HEK293 (cell line): ENCODE measurements at regions not wholly inside any gene's neighbourhood (a gene's known extent, or its start where the extent isn't known, plus 50 kb on each side); places are given as distances from the start of the nearest gene placed in this dataset.

ENCODE experiments used
- CTCF ChIA-PET: fragments of 350-600 bp; formaldehyde crosslinking; extraction: SDS; loops from one replicate; lab custom pipeline; 2021; ENCODE audit warnings: antibody characterized with exemption; lab: Yijun Ruan, JAX
- POLR2A ChIA-PET: fragments of 300-600 bp; formaldehyde crosslinking; extraction: SDS; loops from one replicate; lab custom pipeline; 2020; ENCODE audit warnings: antibody characterized with exemption, inconsistent platforms; lab: Yijun Ruan, JAX
- H3K27ac ChIP-seq: fragments of 200-500 bp; sonication (Bioruptor generic); 2 replicates; pipeline ENCODE4 v1.5.1; 2014; ENCODE audit warnings: low read depth, low read length, control low read depth, inconsistent platforms; ENCODE audit errors: extremely low read depth
- H3K36me3 ChIP-seq, 2 experiments: fragments of 200-500 bp in 1 of 2; sonication (Bioruptor generic) in 1 of 2; 1 replicate in 1 of 2; 2 replicates in 1 of 2; pipeline ENCODE4 v1.5.1; 2014 to 2017; ENCODE audit warnings: inconsistent platforms in 2 of 2, low read length in 2 of 2; ENCODE audit not compliant: control insufficient read depth in 2 of 2, insufficient read depth in 1 of 2
- H3K4me1 ChIP-seq: fragments of 200-500 bp; sonication (Bioruptor generic); 2 replicates; pipeline ENCODE4 v1.5.1; 2014; ENCODE audit warnings: mild to moderate bottlenecking, low read length, inconsistent platforms; ENCODE audit not compliant: control insufficient read depth, insufficient read depth
- H3K4me3 ChIP-seq: 2 replicates; pipeline ENCODE4 v1.5.1; 2011; ENCODE audit warnings: low read depth, mild to moderate bottlenecking, control low read depth, low read length, moderate library complexity
- H3K9me3 ChIP-seq: fragments of 200-500 bp; sonication (Bioruptor generic); 2 replicates; pipeline ENCODE4 v1.5.1; 2014; ENCODE audit warnings: low read depth, low read length, inconsistent platforms; ENCODE audit not compliant: control insufficient read depth, insufficient read depth
- KLF1 ChIP-seq: fragments of 450-650 bp; formaldehyde crosslinking; IDR thresholded peaks from 2 replicates; pipeline ENCODE4 v1.5.1; 2016; ENCODE audit warnings: missing biosample characterization, missing genetic modification characterization
- KLF8 ChIP-seq: fragments of 450-650 bp; formaldehyde crosslinking; IDR thresholded peaks from 2 replicates; pipeline ENCODE4 v1.5.1; 2016; ENCODE audit warnings: missing biosample characterization, missing genetic modification characterization
- PRDM10 ChIP-seq: fragments of 450-650 bp; formaldehyde crosslinking; IDR thresholded peaks from 2 replicates; pipeline ENCODE4 v1.5.1; 2016; ENCODE audit warnings: missing biosample characterization, missing genetic modification characterization
- SETDB1 ChIP-seq: IDR thresholded peaks from one replicate; pipeline ENCODE4 v1.6.1; 2017; ENCODE audit warnings: mild to moderate bottlenecking, low read length, moderate library complexity, mixed read lengths; ENCODE audit not compliant: insufficient read length
- SP3 ChIP-seq: fragments of 450-650 bp; formaldehyde crosslinking; IDR thresholded peaks from 2 replicates; pipeline ENCODE4 v1.5.1; 2016; ENCODE audit warnings: missing biosample characterization, missing genetic modification characterization
- ZNF138 ChIP-seq: fragments of 450-650 bp; formaldehyde crosslinking; IDR thresholded peaks from 2 replicates; pipeline ENCODE4 v1.5.1; 2016; ENCODE audit warnings: missing biosample characterization, missing genetic modification characterization, borderline replicate concordance
- ZNF211 ChIP-seq: fragments of 450-650 bp; formaldehyde crosslinking; IDR thresholded peaks from 2 replicates; pipeline ENCODE4 v1.5.1; 2016; ENCODE audit warnings: low read depth, missing biosample characterization, missing genetic modification characterization
- ZNF214 ChIP-seq: fragments of 450-650 bp; formaldehyde crosslinking; IDR thresholded peaks from 2 replicates; pipeline ENCODE4 v1.5.1; 2017; ENCODE audit warnings: missing biosample characterization, mild to moderate bottlenecking, missing genetic modification characterization, borderline replicate concordance
- ZNF24 ChIP-seq: fragments of 450-650 bp; formaldehyde crosslinking; IDR thresholded peaks from 2 replicates; pipeline ENCODE4 v1.5.1; 2016; ENCODE audit warnings: missing biosample characterization, missing genetic modification characterization
- ZNF248 ChIP-seq: fragments of 450-650 bp; formaldehyde crosslinking; IDR thresholded peaks from 2 replicates; pipeline ENCODE4 v1.5.1; 2017; ENCODE audit warnings: missing biosample characterization, missing genetic modification characterization
- ZNF274 ChIP-seq, 2 experiments: fragments of 200-500 bp in 1 of 2; fragments of 450-650 bp in 1 of 2; sonication (Bioruptor generic) in 1 of 2; formaldehyde crosslinking in 1 of 2; IDR thresholded peaks; 2 replicates each; pipeline versions ENCODE4 v1.5.1 to v1.6.1; 2014 to 2016; ENCODE audit warnings: borderline replicate concordance in 1 of 2, inconsistent platforms in 1 of 2, low read length in 1 of 2, missing biosample characterization in 1 of 2, missing genetic modification characterization in 1 of 2
- ZNF366 ChIP-seq: fragments of 450-650 bp; formaldehyde crosslinking; conservative IDR thresholded peaks from 2 replicates; pipeline ENCODE4 v1.5.1; 2016; ENCODE audit warnings: missing biosample characterization, missing genetic modification characterization
- ZNF391 ChIP-seq: fragments of 450-650 bp; formaldehyde crosslinking; IDR thresholded peaks from 2 replicates; pipeline ENCODE4 v1.5.1; 2016; ENCODE audit warnings: low read depth, missing biosample characterization, missing genetic modification characterization, borderline replicate concordance
- ZNF404 ChIP-seq: fragments of 450-650 bp; formaldehyde crosslinking; IDR thresholded peaks from 2 replicates; pipeline ENCODE4 v1.5.1; 2017; ENCODE audit warnings: missing biosample characterization, missing genetic modification characterization
- ZNF561 ChIP-seq: fragments of 450-650 bp; IDR thresholded peaks from 2 replicates; pipeline ENCODE4 v1.5.1; 2018; ENCODE audit warnings: missing biosample characterization, missing genetic modification characterization, borderline replicate concordance
- ZNF629 ChIP-seq: fragments of 450-650 bp; formaldehyde crosslinking; IDR thresholded peaks from 2 replicates; pipeline ENCODE4 v1.5.1; 2017; ENCODE audit warnings: missing biosample characterization, missing genetic modification characterization
- ZNF658 ChIP-seq: fragments of 450-650 bp; formaldehyde crosslinking; IDR thresholded peaks from 2 replicates; pipeline ENCODE4; 2016; ENCODE audit warnings: missing biosample characterization, missing genetic modification characterization
- ZNF843 ChIP-seq: fragments of 450-650 bp; formaldehyde crosslinking; IDR thresholded peaks from 2 replicates; pipeline ENCODE4 v1.5.1; 2016; ENCODE audit warnings: missing biosample characterization, missing genetic modification characterization
- TF ChIP-seq, protein P1 (sequence below): fragments of 450-650 bp; formaldehyde crosslinking; IDR thresholded peaks from 2 replicates; pipeline ENCODE4 v1.5.1; 2016; ENCODE audit warnings: missing biosample characterization, missing genetic modification characterization, borderline replicate concordance
- TF ChIP-seq, protein P2 (sequence below): fragments of 450-650 bp; IDR thresholded peaks from 2 replicates; pipeline ENCODE4 v1.5.1; 2018; ENCODE audit warnings: missing biosample characterization, mild to moderate bottlenecking, missing genetic modification characterization
- TF ChIP-seq, protein P3 (sequence below): fragments of 450-650 bp; formaldehyde crosslinking; IDR thresholded peaks from 2 replicates; pipeline ENCODE4 v1.5.1; 2016; ENCODE audit warnings: missing biosample characterization, missing genetic modification characterization

- TF ChIP-seq, protein P1, sequence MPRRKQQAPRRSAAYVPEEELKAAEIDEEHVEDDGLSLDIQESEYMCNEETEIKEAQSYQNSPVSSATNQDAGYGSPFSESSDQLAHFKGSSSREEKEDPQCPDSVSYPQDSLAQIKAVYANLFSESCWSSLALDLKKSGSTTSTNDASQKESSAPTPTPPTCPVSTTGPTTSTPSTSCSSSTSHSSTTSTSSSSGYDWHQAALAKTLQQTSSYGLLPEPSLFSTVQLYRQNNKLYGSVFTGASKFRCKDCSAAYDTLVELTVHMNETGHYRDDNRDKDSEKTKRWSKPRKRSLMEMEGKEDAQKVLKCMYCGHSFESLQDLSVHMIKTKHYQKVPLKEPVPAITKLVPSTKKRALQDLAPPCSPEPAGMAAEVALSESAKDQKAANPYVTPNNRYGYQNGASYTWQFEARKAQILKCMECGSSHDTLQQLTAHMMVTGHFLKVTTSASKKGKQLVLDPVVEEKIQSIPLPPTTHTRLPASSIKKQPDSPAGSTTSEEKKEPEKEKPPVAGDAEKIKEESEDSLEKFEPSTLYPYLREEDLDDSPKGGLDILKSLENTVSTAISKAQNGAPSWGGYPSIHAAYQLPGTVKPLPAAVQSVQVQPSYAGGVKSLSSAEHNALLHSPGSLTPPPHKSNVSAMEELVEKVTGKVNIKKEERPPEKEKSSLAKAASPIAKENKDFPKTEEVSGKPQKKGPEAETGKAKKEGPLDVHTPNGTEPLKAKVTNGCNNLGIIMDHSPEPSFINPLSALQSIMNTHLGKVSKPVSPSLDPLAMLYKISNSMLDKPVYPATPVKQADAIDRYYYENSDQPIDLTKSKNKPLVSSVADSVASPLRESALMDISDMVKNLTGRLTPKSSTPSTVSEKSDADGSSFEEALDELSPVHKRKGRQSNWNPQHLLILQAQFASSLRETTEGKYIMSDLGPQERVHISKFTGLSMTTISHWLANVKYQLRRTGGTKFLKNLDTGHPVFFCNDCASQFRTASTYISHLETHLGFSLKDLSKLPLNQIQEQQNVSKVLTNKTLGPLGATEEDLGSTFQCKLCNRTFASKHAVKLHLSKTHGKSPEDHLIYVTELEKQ (tag by site-specific recombination), result peak; percentile 39; the same call in 1 of the 2 replicates
- TF ChIP-seq ZNF843, result no peak
Measured at GRCh38 chr6:144411531-144412165, 126.5 kb downstream of the UTRN start (continued).

DNA sequence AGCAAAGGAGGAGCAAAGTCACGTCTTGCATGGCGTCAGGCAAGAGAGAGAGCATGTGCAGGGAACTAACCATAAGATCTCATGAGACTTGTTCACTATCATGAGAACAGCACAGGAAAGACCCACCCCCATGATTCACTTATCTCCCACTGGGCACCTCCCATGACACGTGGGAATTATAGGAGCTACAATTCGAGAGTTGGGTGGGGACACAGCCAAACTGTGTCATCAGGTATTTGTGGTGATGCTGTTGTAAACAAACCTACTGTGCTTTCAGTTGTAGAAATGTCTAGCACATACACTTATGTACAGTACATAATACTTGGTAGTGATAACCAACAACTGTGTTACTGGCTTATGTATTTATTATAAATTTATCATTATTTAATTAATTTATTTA, 128.3 kb downstream of the UTRN start:
- Histone ChIP-seq H3K27ac (no peak overlapping the region), H3K4me3 (no peak overlapping the region), H3K9me3 (no peaks in the 10 kb centered on the region)
- ChIA-PET POLR2A (interaction anchor here (0.9 kb wide), 1 partner anchor 197 kb away, joined by 3 read pairs; no protein-coding TSS in a partner anchor), CTCF (interaction anchor here (0.6 to 1.8 kb wide), 4 partner anchors 16 to 978 kb away, joined by 3 to 5 read pairs (median 4); no protein-coding TSS in a partner anchor)
- TF ChIP-seq ZNF391 (tag by site-specific recombination) (no peak), ZNF248 (tag by site-specific recombination) (no peak), KLF1 (tag by site-specific recombination) (peak; percentile 61; the same call in 1 of the 2 replicates), SP3 (tag by site-specific recombination) (0 out of 2 replicates have a peak, but pooled peaks have one; percentile 19), ZNF658 (tag by site-specific recombination) (no peak), ZNF404 (tag by site-specific recombination) (no peak)
- TF ChIP-seq, all 188 proteins: peak for 2
- H3K4me1 ChIP-seq, result peaks cover 8% of the 10 kb centered on the region
- no peaks in the 10 kb centered on the region for H3K36me3 ChIP-seq

- CTCF ChIA-PET, result interaction anchor here (0.6 to 1.0 kb wide), 3 partner anchors 30 to 365 kb away, joined by 3 to 6 read pairs (median 5); no protein-coding TSS in a partner anchor
- POLR2A ChIA-PET, result no interaction called here
- TF ChIP-seq, protein P2, sequence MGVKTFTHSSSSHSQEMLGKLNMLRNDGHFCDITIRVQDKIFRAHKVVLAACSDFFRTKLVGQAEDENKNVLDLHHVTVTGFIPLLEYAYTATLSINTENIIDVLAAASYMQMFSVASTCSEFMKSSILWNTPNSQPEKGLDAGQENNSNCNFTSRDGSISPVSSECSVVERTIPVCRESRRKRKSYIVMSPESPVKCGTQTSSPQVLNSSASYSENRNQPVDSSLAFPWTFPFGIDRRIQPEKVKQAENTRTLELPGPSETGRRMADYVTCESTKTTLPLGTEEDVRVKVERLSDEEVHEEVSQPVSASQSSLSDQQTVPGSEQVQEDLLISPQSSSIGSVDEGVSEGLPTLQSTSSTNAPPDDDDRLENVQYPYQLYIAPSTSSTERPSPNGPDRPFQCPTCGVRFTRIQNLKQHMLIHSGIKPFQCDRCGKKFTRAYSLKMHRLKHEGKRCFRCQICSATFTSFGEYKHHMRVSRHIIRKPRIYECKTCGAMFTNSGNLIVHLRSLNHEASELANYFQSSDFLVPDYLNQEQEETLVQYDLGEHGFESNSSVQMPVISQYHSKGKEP (tag by site-specific recombination), result peak; percentile 84
- TF ChIP-seq ZNF561 (tag by site-specific recombination) (no peak), SETDB1 (peak; percentile 65), ZNF211 (tag by site-specific recombination) (0 out of 2 replicates have a peak, but pooled peaks have one; percentile 81), ZNF658 (tag by site-specific recombination) (no peak), ZNF366 (tag by site-specific recombination) (peak; percentile 22; the same call in 1 of the 2 replicates), KLF8 (tag by site-specific recombination) (0 out of 2 replicates have a peak, but pooled peaks have one; percentile 19), ZNF214 (tag by site-specific recombination) (no peak), ZNF138 (no peak), ZNF629 (tag by site-specific recombination) (peak; percentile 70; the same call in 1 of the 2 replicates), ZNF274 (IDR thresholded peaks at IDR 0.05; ENCODE audit: low read length) (no peak), ZNF274 (tag by site-specific recombination; IDR thresholded peaks at IDR 0.05; ENCODE audit: borderline replicate concordance) (no peak), PRDM10 (tag by site-specific recombination) (peak; percentile 77), ZNF24 (tag by site-specific recombination) (0 out of 2 replicates have a peak, but pooled peaks have one; percentile 30)
- TF ChIP-seq, protein P3, sequence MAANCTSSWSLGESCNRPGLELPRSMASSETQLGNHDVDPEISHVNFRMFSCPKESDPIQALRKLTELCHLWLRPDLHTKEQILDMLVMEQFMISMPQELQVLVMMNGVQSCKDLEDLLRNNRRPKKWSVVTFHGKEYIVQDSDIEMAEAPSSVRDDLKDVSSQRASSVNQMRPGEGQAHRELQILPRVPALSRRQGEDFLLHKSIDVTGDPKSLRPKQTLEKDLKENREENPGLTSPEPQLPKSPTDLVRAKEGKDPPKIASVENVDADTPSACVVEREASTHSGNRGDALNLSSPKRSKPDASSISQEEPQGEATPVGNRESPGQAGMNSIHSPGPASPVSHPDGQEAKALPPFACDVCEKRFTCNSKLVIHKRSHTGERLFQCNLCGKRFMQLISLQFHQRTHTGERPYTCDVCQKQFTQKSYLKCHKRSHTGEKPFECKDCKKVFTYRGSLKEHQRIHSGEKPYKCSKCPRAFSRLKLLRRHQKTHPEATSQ (tag by site-specific recombination), result no peak
Measured at GRCh38 chr6:144415014-144415413, 129.9 kb downstream of the UTRN start.

More at GRCh38 chr6:144415014-144415413, 129.9 kb downstream of the UTRN start:
- Histone ChIP-seq H3K36me3 (no peaks in the 10 kb centered on the region), H3K4me1 (peaks cover 6% of the 10 kb centered on the region), H3K27ac (no peak overlapping the region), H3K4me3 (no peak overlapping the region), H3K9me3 (no peaks in the 10 kb centered on the region)
